Midbrain (tissue), 1 donor: ENCODE measurements at regions not wholly inside any gene's neighbourhood (a gene's known extent, or its start where the extent isn't known, plus 50 kb on each side); places are given as distances from the start of the nearest gene placed in this dataset.
"Not testable (repeated sequence)": the region's sequence is repeated elsewhere in the genome, so short reads cannot be mapped to it uniquely, and the experiment has no call there.

Source experiments
- DNase-seq: peaks from one replicate; lab custom pipeline; 2025; lab: John Stamatoyannopoulos, UW

- not testable (repeated sequence) for DNase-seq
Measured at GRCh38 chrX:13186643-13187042, 133.2 kb downstream of the ATXN3L start.

- DNase-seq, result no peak
Measured at GRCh38 chrX:13180807-13181206, 136.4 kb upstream of the FAM9C start.

- DNase-seq, result no peak
Measured at GRCh38 chrX:13179586-13179985, 135.2 kb upstream of the FAM9C start.

GRCh38 chrX:13179100-13179499 is 134.7 kb upstream of the FAM9C start:
- DNase-seq, result no peak

- DNase-seq, result no peak
Measured at GRCh38 chrX:13177921-13178566, 133.6 kb upstream of the FAM9C start.

- no peak for DNase-seq
Measured at GRCh38 chrX:13175056-13175455, 130.6 kb upstream of the FAM9C start.

GRCh38 chrX:13170966-13171558 is 126.6 kb upstream of the FAM9C start:
- DNase-seq, result no peak

GRCh38 chrX:13169684-13170083 is 125.3 kb upstream of the FAM9C start:
- DNase-seq, result no peak

- DNase-seq, result no peak
Measured at GRCh38 chrX:13168269-13168668, 123.8 kb upstream of the FAM9C start.

GRCh38 chrX:13167481-13168231 is 123.2 kb upstream of the FAM9C start:
- DNase-seq, result peak; percentile 5

- no peak for DNase-seq
Measured at GRCh38 chrX:13165266-13166189, 121.1 kb upstream of the FAM9C start.

- no peak for DNase-seq
Measured at GRCh38 chrX:13164611-13165010, 120.2 kb upstream of the FAM9C start.

GRCh38 chrX:13162772-13163410 is 118.5 kb upstream of the FAM9C start:
- no peak for DNase-seq

- DNase-seq, result no peak
Measured at GRCh38 chrX:13159886-13160285, 115.5 kb upstream of the FAM9C start.

GRCh38 chrX:13158911-13159310 is 114.5 kb upstream of the FAM9C start:
- no peak for DNase-seq

- not testable (repeated sequence) for DNase-seq
Measured at GRCh38 chrX:13155550-13155949, 111.1 kb upstream of the FAM9C start.

- no peak for DNase-seq
Measured at GRCh38 chrX:13153796-13154195, 109.4 kb upstream of the FAM9C start.

GRCh38 chrX:13152518-13153185 is 108.2 kb upstream of the FAM9C start:
- DNase-seq, result no peak

- DNase-seq, result no peak
Measured at GRCh38 chrX:13151828-13152517, 107.6 kb upstream of the FAM9C start.

GRCh38 chrX:13149702-13150350 is 105.4 kb upstream of the FAM9C start:
- no peak for DNase-seq
